GM23338 (cell line): ENCODE measurements at regions not wholly inside any gene's neighbourhood (a gene's known extent, or its start where the extent isn't known, plus 50 kb on each side); places are given as distances from the start of the nearest gene placed in this dataset.

ENCODE experiments used
- ATAC-seq: fragments of 200-7000 bp; cut with Tn5 transposase; 3 replicates; pipeline ENCODE4 v1.9.1; 2020
- DNase-seq: peaks from one replicate; pipeline ENCODE4 v3.0.0-alpha.2; 2015; ENCODE audit warnings: low spot score
- H2AFZ ChIP-seq: fragments of 200-600 bp; sonication (generic); 2 replicates; pipeline ENCODE4 v1.8.0; 2016; ENCODE audit warnings: antibody characterized with exemption, mild to moderate bottlenecking, moderate library complexity
- H3F3A ChIP-seq: fragments of 200-600 bp; sonication (generic); replicated peaks from 2 replicates; pipeline ENCODE4 v1.8.0; 2017; ENCODE audit warnings: antibody characterized with exemption, mixed run types, low read depth
- H3K27ac ChIP-seq: fragments of 200-600 bp; sonication (generic); 2 replicates; pipeline ENCODE4 v1.6.1; 2016; ENCODE audit warnings: low read depth
- H3K27me3 ChIP-seq: fragments of 200-600 bp; sonication (generic); 2 replicates; pipeline ENCODE4 v1.8.0; 2016; ENCODE audit warnings: mild to moderate bottlenecking, mixed run types, moderate library complexity; ENCODE audit not compliant: insufficient read depth
- H3K36me3 ChIP-seq: fragments of 200-600 bp; sonication (generic); 2 replicates; pipeline ENCODE4 v1.8.0; 2016; ENCODE audit warnings: mild to moderate bottlenecking; ENCODE audit not compliant: insufficient read depth
- H3K4me1 ChIP-seq: fragments of 200-600 bp; sonication (generic); 2 replicates; pipeline ENCODE4 v1.8.0; 2016; ENCODE audit warnings: mild to moderate bottlenecking, moderate library complexity; ENCODE audit not compliant: insufficient read depth
- H3K4me2 ChIP-seq: fragments of 200-600 bp; sonication (generic); 2 replicates; pipeline ENCODE4 v1.7.1; 2017; ENCODE audit warnings: mixed run types
- H3K4me3 ChIP-seq: fragments of 200-600 bp; sonication (generic); 2 replicates; pipeline ENCODE4 v1.6.1; 2016; ENCODE audit warnings: mixed run types
- H3K79me2 ChIP-seq: fragments of 200-600 bp; sonication (generic); replicated peaks from 2 replicates; pipeline ENCODE4 v1.8.0; 2017; ENCODE audit warnings: mild to moderate bottlenecking; ENCODE audit not compliant: insufficient read depth
- H3K9me2 ChIP-seq: fragments of 200-600 bp; sonication (generic); 2 replicates; pipeline ENCODE4 v1.8.0; 2017; ENCODE audit not compliant: insufficient read depth
- H4K20me1 ChIP-seq: fragments of 200-600 bp; sonication (generic); replicated peaks from 2 replicates; pipeline ENCODE4 v1.8.0; 2017; ENCODE audit warnings: mild to moderate bottlenecking; ENCODE audit not compliant: insufficient read depth
- H3K27ac Mint-ChIP-seq: 2 replicates; pipeline ENCODE4 v1.8.0; 2020; ENCODE audit warnings: inconsistent platforms, mild to moderate bottlenecking, moderate library complexity, mixed read lengths
- H3K27me3 Mint-ChIP-seq: 3 replicates; pipeline ENCODE4 v1.8.0; 2022; ENCODE audit warnings: low read depth, mild to moderate bottlenecking, moderate library complexity, mixed read lengths, inconsistent platforms; ENCODE audit not compliant: insufficient read depth, poor library complexity
- H3K36me3 Mint-ChIP-seq: 3 replicates; pipeline ENCODE4 v1.8.0; 2021; ENCODE audit warnings: low read depth, mild to moderate bottlenecking, inconsistent platforms, moderate library complexity, mixed read lengths
- H3K4me1 Mint-ChIP-seq: 3 replicates; pipeline ENCODE4 v1.8.0; 2020; ENCODE audit warnings: mild to moderate bottlenecking, inconsistent platforms, mixed read lengths
- H3K4me3 Mint-ChIP-seq: 3 replicates; pipeline ENCODE4 v1.8.0; 2021; ENCODE audit warnings: moderate library complexity, mild to moderate bottlenecking, inconsistent platforms, mixed read lengths
- H3K9me3 Mint-ChIP-seq: 3 replicates; pipeline ENCODE4 v1.8.0; 2020; ENCODE audit warnings: moderate library complexity, mild to moderate bottlenecking, inconsistent platforms, mixed read lengths
- CREB1 ChIP-seq: fragments of 250-450 bp; sonication (Bioruptor Pico); IDR thresholded peaks from 2 replicates; pipeline ENCODE4 v1.5.0; 2020; ENCODE audit warnings: low read depth, mild to moderate bottlenecking, moderate library complexity
- EZH2 ChIP-seq: fragments of 200-600 bp; sonication (generic); IDR thresholded peaks from one replicate; pipeline ENCODE4 v1.8.0; 2017; ENCODE audit warnings: antibody characterized with exemption, mild to moderate bottlenecking, low read depth; ENCODE audit not compliant: unreplicated experiment
- EZH2phosphoT487 ChIP-seq: fragments of 200-600 bp; sonication (generic); IDR thresholded peaks from one replicate; pipeline ENCODE4 v1.8.1; 2018; ENCODE audit warnings: antibody characterized with exemption; ENCODE audit not compliant: unreplicated experiment
- POLR2AphosphoS5 ChIP-seq: IDR thresholded peaks from 2 replicates; pipeline ENCODE4 v1.6.1; 2016; ENCODE audit warnings: antibody characterized with exemption, low read depth
- STAT1 ChIP-seq: IDR thresholded peaks from one replicate; pipeline ENCODE4 v1.6.1; 2016; ENCODE audit warnings: antibody characterized with exemption; ENCODE audit not compliant: unreplicated experiment
- ZNF331 ChIP-seq: fragments of 250-450 bp; sonication (Bioruptor Pico); IDR thresholded peaks from 2 replicates; pipeline ENCODE4 v1.5.0; 2020; ENCODE audit warnings: low read depth, mild to moderate bottlenecking, moderate library complexity
- TF ChIP-seq, protein P1 (sequence below): IDR thresholded peaks from one replicate; pipeline ENCODE4 v1.6.1; 2018; ENCODE audit warnings: antibody characterized with exemption; ENCODE audit not compliant: unreplicated experiment
- TF ChIP-seq, protein P2 (sequence below), 2 experiments: fragments of 200-600 bp in 1 of 2; sonication (generic) in 1 of 2; conservative IDR thresholded peaks; 2 replicates each; pipeline versions ENCODE4 v1.5.1 to v1.6.1; 2016 to 2017; ENCODE audit warnings: antibody characterized with exemption in 2 of 2, low read depth in 2 of 2, mild to moderate bottlenecking in 2 of 2, moderate library complexity in 1 of 2
- TF ChIP-seq, protein P3 (sequence below): IDR thresholded peaks from 2 replicates; pipeline ENCODE4 v1.6.1; 2016; ENCODE audit warnings: antibody characterized with exemption
- TF ChIP-seq, protein P4 (sequence below): fragments of 250-450 bp; sonication (Bioruptor Pico); IDR thresholded peaks from 2 replicates; pipeline ENCODE4 v1.5.0; 2020; ENCODE audit warnings: mild to moderate bottlenecking, moderate library complexity

DNA sequence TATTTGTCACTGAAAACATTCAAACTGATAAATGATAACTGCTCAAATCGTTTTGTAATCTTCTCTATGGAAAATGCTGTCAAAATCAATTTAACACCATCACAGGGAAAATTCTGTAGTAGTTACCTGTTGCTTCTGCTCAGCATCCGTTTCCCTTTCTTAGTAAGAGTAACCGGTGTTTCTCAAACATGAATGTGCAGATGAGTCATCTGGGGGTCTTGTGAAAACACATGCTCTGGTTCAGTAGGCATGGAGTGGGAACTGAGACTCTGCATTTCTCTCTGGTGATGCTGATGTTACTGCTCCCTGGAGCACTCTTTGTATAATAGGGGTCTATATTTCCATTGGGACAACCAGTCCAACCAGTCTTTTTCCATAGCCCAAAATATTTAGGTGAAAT lies 145.1 kb downstream of the SEMA6D start (continued):
- TF ChIP-seq, protein P1, sequence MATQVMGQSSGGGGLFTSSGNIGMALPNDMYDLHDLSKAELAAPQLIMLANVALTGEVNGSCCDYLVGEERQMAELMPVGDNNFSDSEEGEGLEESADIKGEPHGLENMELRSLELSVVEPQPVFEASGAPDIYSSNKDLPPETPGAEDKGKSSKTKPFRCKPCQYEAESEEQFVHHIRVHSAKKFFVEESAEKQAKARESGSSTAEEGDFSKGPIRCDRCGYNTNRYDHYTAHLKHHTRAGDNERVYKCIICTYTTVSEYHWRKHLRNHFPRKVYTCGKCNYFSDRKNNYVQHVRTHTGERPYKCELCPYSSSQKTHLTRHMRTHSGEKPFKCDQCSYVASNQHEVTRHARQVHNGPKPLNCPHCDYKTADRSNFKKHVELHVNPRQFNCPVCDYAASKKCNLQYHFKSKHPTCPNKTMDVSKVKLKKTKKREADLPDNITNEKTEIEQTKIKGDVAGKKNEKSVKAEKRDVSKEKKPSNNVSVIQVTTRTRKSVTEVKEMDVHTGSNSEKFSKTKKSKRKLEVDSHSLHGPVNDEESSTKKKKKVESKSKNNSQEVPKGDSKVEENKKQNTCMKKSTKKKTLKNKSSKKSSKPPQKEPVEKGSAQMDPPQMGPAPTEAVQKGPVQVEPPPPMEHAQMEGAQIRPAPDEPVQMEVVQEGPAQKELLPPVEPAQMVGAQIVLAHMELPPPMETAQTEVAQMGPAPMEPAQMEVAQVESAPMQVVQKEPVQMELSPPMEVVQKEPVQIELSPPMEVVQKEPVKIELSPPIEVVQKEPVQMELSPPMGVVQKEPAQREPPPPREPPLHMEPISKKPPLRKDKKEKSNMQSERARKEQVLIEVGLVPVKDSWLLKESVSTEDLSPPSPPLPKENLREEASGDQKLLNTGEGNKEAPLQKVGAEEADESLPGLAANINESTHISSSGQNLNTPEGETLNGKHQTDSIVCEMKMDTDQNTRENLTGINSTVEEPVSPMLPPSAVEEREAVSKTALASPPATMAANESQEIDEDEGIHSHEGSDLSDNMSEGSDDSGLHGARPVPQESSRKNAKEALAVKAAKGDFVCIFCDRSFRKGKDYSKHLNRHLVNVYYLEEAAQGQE = no peak
- TF ChIP-seq, protein P2, sequence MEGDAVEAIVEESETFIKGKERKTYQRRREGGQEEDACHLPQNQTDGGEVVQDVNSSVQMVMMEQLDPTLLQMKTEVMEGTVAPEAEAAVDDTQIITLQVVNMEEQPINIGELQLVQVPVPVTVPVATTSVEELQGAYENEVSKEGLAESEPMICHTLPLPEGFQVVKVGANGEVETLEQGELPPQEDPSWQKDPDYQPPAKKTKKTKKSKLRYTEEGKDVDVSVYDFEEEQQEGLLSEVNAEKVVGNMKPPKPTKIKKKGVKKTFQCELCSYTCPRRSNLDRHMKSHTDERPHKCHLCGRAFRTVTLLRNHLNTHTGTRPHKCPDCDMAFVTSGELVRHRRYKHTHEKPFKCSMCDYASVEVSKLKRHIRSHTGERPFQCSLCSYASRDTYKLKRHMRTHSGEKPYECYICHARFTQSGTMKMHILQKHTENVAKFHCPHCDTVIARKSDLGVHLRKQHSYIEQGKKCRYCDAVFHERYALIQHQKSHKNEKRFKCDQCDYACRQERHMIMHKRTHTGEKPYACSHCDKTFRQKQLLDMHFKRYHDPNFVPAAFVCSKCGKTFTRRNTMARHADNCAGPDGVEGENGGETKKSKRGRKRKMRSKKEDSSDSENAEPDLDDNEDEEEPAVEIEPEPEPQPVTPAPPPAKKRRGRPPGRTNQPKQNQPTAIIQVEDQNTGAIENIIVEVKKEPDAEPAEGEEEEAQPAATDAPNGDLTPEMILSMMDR (conservative IDR thresholded peaks at IDR 0.05; ENCODE audit: low read depth in 2 of 2) = no peak
- TF ChIP-seq, protein P3, sequence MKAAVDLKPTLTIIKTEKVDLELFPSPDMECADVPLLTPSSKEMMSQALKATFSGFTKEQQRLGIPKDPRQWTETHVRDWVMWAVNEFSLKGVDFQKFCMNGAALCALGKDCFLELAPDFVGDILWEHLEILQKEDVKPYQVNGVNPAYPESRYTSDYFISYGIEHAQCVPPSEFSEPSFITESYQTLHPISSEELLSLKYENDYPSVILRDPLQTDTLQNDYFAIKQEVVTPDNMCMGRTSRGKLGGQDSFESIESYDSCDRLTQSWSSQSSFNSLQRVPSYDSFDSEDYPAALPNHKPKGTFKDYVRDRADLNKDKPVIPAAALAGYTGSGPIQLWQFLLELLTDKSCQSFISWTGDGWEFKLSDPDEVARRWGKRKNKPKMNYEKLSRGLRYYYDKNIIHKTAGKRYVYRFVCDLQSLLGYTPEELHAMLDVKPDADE = no peak
- TF ChIP-seq STAT1 = no peak

DNA sequence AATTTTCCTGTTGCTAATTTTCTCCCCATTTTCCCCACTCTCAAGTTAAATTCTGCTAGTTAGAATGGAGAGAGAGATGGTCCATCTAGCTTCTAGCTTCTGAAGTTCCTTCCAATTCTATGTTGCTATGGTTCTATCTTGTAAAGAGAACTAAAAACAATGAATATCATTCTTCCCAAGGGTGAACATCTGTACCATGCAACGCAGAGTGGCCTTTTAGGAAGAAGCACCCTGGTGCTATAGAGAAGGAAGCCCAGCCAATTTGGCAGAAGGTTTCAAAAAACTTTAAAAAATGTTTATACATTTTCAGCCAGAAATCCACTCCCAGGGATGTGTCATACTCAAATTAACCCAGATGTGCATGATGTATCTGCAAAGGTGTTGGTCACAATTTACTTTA lies 149.1 kb downstream of the SEMA6D start:
- 0 out of 3 replicates have a peak, but pooled peaks cover 3% of the 10 kb centered on the region for H3K36me3 Mint-ChIP-seq
- H3K4me3 Mint-ChIP-seq = no peak overlapping the region
- no peak overlapping the region for H3K4me3 ChIP-seq
- peaks cover 16% of the 10 kb centered on the region for H3K9me3 Mint-ChIP-seq
- H3K79me2 ChIP-seq = no peaks in the 10 kb centered on the region
- no peak overlapping the region for H3K27ac Mint-ChIP-seq
- peaks cover 8% of the 10 kb centered on the region; the same call in 1 of the 2 replicates for H3K9me2 ChIP-seq
- H3K36me3 ChIP-seq = no peaks in the 10 kb centered on the region
- ATAC-seq (no peak), DNase-seq (no peak)
- no peak overlapping the region for H2AFZ ChIP-seq
- no peak overlapping the region for H3K27ac ChIP-seq
- H3K4me1 Mint-ChIP-seq = peaks cover 4% of the 10 kb centered on the region
- no peak overlapping the region for H3K4me2 ChIP-seq
- H3F3A ChIP-seq = no peaks in the 10 kb centered on the region
- H4K20me1 ChIP-seq = no peaks in the 10 kb centered on the region
- no peaks in the 10 kb centered on the region for H3K4me1 ChIP-seq
- H3K27me3 ChIP-seq = no peaks in the 10 kb centered on the region
- H3K27me3 Mint-ChIP-seq = no peaks in the 10 kb centered on the region
- TF ChIP-seq, protein P3 = no peak
- TF ChIP-seq ZNF331 (CRISPR knock-in tag) = no peak
- TF ChIP-seq, protein P4, sequence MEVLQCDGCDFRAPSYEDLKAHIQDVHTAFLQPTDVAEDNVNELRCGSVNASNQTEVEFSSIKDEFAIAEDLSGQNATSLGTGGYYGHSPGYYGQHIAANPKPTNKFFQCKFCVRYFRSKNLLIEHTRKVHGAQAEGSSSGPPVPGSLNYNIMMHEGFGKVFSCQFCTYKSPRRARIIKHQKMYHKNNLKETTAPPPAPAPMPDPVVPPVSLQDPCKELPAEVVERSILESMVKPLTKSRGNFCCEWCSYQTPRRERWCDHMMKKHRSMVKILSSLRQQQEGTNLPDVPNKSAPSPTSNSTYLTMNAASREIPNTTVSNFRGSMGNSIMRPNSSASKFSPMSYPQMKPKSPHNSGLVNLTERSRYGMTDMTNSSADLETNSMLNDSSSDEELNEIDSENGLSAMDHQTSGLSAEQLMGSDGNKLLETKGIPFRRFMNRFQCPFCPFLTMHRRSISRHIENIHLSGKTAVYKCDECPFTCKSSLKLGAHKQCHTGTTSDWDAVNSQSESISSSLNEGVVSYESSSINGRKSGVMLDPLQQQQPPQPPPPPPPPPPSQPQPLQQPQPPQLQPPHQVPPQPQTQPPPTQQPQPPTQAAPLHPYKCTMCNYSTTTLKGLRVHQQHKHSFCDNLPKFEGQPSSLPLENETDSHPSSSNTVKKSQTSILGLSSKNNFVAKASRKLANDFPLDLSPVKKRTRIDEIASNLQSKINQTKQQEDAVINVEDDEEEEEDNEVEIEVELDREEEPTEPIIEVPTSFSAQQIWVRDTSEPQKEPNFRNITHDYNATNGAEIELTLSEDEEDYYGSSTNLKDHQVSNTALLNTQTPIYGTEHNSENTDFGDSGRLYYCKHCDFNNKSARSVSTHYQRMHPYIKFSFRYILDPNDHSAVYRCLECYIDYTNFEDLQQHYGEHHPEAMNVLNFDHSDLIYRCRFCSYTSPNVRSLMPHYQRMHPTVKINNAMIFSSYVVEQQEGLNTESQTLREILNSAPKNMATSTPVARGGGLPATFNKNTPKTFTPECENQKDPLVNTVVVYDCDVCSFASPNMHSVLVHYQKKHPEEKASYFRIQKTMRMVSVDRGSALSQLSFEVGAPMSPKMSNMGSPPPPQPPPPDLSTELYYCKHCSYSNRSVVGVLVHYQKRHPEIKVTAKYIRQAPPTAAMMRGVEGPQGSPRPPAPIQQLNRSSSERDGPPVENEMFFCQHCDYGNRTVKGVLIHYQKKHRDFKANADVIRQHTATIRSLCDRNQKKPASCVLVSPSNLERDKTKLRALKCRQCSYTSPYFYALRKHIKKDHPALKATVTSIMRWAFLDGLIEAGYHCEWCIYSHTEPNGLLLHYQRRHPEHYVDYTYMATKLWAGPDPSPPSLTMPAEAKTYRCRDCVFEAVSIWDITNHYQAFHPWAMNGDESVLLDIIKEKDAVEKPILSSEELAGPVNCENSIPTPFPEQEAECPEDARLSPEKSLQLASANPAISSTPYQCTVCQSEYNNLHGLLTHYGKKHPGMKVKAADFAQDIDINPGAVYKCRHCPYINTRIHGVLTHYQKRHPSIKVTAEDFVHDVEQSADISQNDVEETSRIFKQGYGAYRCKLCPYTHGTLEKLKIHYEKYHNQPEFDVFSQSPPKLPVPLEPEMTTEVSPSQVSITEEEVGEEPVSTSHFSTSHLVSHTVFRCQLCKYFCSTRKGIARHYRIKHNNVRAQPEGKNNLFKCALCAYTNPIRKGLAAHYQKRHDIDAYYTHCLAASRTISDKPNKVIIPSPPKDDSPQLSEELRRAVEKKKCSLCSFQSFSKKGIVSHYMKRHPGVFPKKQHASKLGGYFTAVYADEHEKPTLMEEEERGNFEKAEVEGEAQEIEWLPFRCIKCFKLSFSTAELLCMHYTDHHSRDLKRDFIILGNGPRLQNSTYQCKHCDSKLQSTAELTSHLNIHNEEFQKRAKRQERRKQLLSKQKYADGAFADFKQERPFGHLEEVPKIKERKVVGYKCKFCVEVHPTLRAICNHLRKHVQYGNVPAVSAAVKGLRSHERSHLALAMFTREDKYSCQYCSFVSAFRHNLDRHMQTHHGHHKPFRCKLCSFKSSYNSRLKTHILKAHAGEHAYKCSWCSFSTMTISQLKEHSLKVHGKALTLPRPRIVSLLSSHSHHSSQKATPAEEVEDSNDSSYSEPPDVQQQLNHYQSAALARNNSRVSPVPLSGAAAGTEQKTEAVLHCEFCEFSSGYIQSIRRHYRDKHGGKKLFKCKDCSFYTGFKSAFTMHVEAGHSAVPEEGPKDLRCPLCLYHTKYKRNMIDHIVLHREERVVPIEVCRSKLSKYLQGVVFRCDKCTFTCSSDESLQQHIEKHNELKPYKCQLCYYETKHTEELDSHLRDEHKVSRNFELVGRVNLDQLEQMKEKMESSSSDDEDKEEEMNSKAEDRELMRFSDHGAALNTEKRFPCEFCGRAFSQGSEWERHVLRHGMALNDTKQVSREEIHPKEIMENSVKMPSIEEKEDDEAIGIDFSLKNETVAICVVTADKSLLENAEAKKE (CRISPR knock-in tag) = no peak
- no peak for TF ChIP-seq EZH2phosphoT487
- no peak for TF ChIP-seq CREB1 (CRISPR knock-in tag)
- TF ChIP-seq EZH2 = no peak
- no peak for TF ChIP-seq POLR2AphosphoS5
